ENCODE measurements at regions not wholly inside any gene's neighbourhood (a gene's known extent, or its start where the extent isn't known, plus 50 kb on each side); places are given as distances from the start of the nearest gene placed in this dataset.

GRCh38 chr4:54567327-54567726 lies 90.4 kb upstream of the KIT start:
- TF ChIP-seq CTCF (IDR thresholded peaks at IDR 0.05), result no peak
- no peaks in the 10 kb centered on the region for H3K36me3 ChIP-seq
- H3K27me3 ChIP-seq, result no peaks in the 10 kb centered on the region
- no peaks in the 10 kb centered on the region for H3K9me3 ChIP-seq
- no peak overlapping the region for H3K27ac ChIP-seq
- no peaks in the 10 kb centered on the region for H3K4me1 ChIP-seq (ENCODE audit: control insufficient read depth in 1 of 2, insufficient read depth in 1 of 2, low read depth in 1 of 2, low read length in 1 of 2)
- no peak overlapping the region for H3K4me3 ChIP-seq (ENCODE audit: low read depth in 1 of 2, low read length in 1 of 2)

DNA sequence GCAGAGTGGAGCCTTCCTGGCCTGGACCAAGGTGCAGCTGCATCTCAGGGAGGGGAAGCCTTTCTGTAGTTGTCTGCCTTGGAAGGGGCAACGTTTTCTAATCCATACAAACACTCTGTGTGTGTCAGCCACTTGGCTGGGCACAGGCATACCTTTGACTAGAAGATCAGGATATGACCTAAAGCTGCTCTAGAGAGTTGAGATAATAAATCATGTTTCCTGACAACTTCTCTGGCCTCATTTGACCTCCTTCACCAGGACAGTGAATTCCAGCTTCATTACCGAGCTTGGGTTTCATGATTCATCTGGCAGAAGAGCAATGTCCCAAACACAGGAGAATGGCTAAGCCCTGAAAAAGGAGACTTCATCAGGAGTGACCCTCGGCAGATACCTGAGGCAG lies 89.6 kb upstream of the KIT start:
- no peak overlapping the region for H3K4me3 ChIP-seq (ENCODE audit: low read depth in 1 of 2, low read length in 1 of 2)
- no peak overlapping the region for H3K27ac ChIP-seq
- no peaks in the 10 kb centered on the region for H3K4me1 ChIP-seq (ENCODE audit: control insufficient read depth in 1 of 2, insufficient read depth in 1 of 2, low read depth in 1 of 2, low read length in 1 of 2)
- TF ChIP-seq CTCF (IDR thresholded peaks at IDR 0.05), result no peak
- no peaks in the 10 kb centered on the region for H3K27me3 ChIP-seq
- H3K36me3 ChIP-seq, result no peaks in the 10 kb centered on the region
- H3K9me3 ChIP-seq, result no peaks in the 10 kb centered on the region

- TF ChIP-seq CTCF (IDR thresholded peaks at IDR 0.05), result no peak
- Histone ChIP-seq H3K27ac (no peak overlapping the region), H3K4me1 (ENCODE audit: control insufficient read depth in 1 of 2, insufficient read depth in 1 of 2, low read depth in 1 of 2, low read length in 1 of 2) (no peaks in the 10 kb centered on the region), H3K27me3 (no peaks in the 10 kb centered on the region), H3K4me3 (ENCODE audit: low read depth in 1 of 2, low read length in 1 of 2) (no peak overlapping the region), H3K9me3 (no peaks in the 10 kb centered on the region), H3K36me3 (no peaks in the 10 kb centered on the region)
Measured at GRCh38 chr4:54570822-54571221, 86.9 kb upstream of the KIT start.

DNA sequence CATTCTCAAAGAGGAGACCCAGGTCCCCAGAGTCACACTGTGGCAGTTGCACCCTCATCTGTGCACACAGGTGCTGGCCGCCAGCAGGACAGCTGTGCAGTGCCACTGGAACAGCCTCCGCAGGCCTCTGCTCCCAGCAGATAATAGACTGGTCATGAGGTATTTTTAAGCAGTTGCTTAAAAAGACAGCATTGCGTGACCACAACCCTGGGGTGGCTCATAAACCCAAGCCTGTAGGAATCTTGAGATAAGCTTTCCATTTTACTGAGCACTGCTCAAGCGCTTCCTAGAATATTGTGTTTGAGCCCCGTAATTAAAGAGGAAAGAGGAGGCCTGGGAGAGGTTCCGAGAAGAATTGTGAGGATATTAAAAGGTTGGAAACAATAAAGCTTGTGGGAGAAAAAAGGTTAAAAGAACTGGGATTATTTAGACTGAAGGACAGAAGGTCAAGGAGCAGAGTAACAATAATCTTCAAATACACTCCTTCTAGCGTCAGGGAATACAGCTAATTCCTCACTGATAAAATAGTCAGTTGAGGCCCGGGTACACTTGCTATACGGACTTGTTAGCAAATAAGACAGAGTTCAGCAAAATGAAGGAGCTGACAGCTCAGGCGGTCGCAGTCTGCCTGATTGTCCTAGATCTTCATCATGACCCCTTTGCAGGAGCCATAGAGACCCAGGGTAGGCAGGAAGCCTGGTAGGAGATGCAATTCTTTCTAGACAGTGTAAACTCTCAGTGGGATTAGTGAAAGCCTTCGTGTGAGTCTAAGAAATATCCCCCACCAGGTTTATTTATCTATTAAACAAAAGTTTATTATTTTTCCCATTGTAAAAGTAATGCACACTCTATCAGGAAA lies 86.2 kb upstream of the KIT start:
- H3K9me3 ChIP-seq, result no peaks in the 10 kb centered on the region
- H3K4me1 ChIP-seq (ENCODE audit: control insufficient read depth in 1 of 2, insufficient read depth in 1 of 2, low read depth in 1 of 2, low read length in 1 of 2), result no peaks in the 10 kb centered on the region
- H3K4me3 ChIP-seq (ENCODE audit: low read depth in 1 of 2, low read length in 1 of 2), result no peak overlapping the region
- TF ChIP-seq CTCF (IDR thresholded peaks at IDR 0.05), result no peak
- no peak overlapping the region for H3K27ac ChIP-seq
- H3K27me3 ChIP-seq, result no peaks in the 10 kb centered on the region
- no peaks in the 10 kb centered on the region for H3K36me3 ChIP-seq

DNA sequence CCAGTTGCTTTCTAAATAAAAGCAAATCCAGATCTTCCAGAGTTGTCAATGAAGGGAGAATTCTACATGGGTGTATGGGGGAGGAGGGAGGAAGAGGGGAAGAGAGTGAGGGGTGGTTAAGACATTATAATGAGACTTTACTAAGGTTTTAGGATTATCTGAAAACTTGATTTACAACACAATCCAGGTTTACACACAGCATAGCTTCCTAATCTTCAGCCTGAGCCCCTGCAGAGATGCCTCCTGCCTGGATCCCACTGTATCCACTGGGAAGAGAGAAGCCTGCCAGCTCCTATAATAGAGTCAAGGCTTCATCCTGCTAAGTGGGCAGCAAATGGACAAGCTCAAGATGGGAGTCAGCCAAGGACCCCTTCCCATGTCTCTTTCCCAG lies 85.6 kb upstream of the KIT start:
- Histone ChIP-seq H3K4me3 (ENCODE audit: low read depth in 1 of 2, low read length in 1 of 2) (no peak overlapping the region), H3K9me3 (no peaks in the 10 kb centered on the region), H3K4me1 (ENCODE audit: control insufficient read depth in 1 of 2, insufficient read depth in 1 of 2, low read depth in 1 of 2, low read length in 1 of 2) (no peaks in the 10 kb centered on the region), H3K27ac (no peak overlapping the region), H3K27me3 (no peaks in the 10 kb centered on the region), H3K36me3 (no peaks in the 10 kb centered on the region)
- TF ChIP-seq CTCF (IDR thresholded peaks at IDR 0.05), result no peak
